Common myeloid progenitor, CD34-positive (primary cell): ENCODE measurements at regions not wholly inside any gene's neighbourhood (a gene's known extent, or its start where the extent isn't known, plus 50 kb on each side); places are given as distances from the start of the nearest gene placed in this dataset.
A peak's percentile ranks its signal among the peaks of the same experiment; 100 is the strongest.
"Not testable (repeated sequence)": the region's sequence is repeated elsewhere in the genome, so short reads cannot be mapped to it uniquely, and the experiment has no call there.

Source experiments
- CTCF ChIA-PET: fragments of 350-600 bp; sonication (Branson Sonifier 250); formaldehyde crosslinking; loops from one replicate; lab custom pipeline; 2021; ENCODE audit warnings: antibody characterized with exemption; lab: Charles Lee
- POLR2A ChIA-PET: fragments of 350-600 bp; sonication (Branson Sonifier 250); formaldehyde crosslinking; loops from one replicate; lab custom pipeline; 2021; ENCODE audit warnings: antibody characterized with exemption; lab: Charles Lee
- DNase-seq, 3 donors: peaks; one replicate each; pipeline versions ENCODE4 v3.0.0 to v3.0.0-alpha.2; 2013
- H3K27ac ChIP-seq, 2 experiments: 1 replicate in 1 of 2; 2 replicates in 1 of 2; pipeline ENCODE4 v1.7.0; 2013; ENCODE audit warnings: inconsistent platforms in 2 of 2, low read length in 2 of 2, mild to moderate bottlenecking in 2 of 2, low read depth in 1 of 2, moderate library complexity in 1 of 2; ENCODE audit not compliant: severe bottlenecking in 2 of 2, insufficient read depth in 1 of 2, poor library complexity in 1 of 2
- H3K27me3 ChIP-seq, 5 experiments: replicated peaks in 2 of 5; 1 replicate in 3 of 5; 2 replicates in 2 of 5; pipeline versions ENCODE4 v1.6.1 to v1.7.0; 2013; ENCODE audit warnings: low read length in 4 of 5, mild to moderate bottlenecking in 2 of 5, moderate library complexity in 2 of 5, inconsistent platforms in 1 of 5; ENCODE audit not compliant: insufficient read depth in 5 of 5, control insufficient read depth in 4 of 5
- H3K36me3 ChIP-seq, 4 experiments: 1 replicate in 2 of 4; 2 replicates in 2 of 4; pipeline versions ENCODE4 v1.6.1 to v1.7.0; 2013; ENCODE audit warnings: low read length in 3 of 4, control low read depth in 1 of 4, mild to moderate bottlenecking in 1 of 4; ENCODE audit not compliant: control insufficient read depth in 4 of 4, insufficient read depth in 4 of 4
- H3K4me1 ChIP-seq, 4 experiments: 1 replicate in 3 of 4; 2 replicates in 1 of 4; pipeline versions ENCODE4 v1.6.1 to v1.7.1; 2013; ENCODE audit warnings: low read length in 3 of 4, mild to moderate bottlenecking in 3 of 4, control low read depth in 1 of 4, inconsistent platforms in 1 of 4, moderate library complexity in 1 of 4; ENCODE audit not compliant: control insufficient read depth in 4 of 4, insufficient read depth in 4 of 4; ENCODE audit errors: control extremely low read depth in 1 of 4
- H3K4me3 ChIP-seq, 7 experiments: 1 replicate in 4 of 7; 2 replicates in 3 of 7; pipeline versions ENCODE4 v1.5.1 to v1.7.0; 2013; ENCODE audit warnings: mild to moderate bottlenecking in 7 of 7, low read length in 6 of 7, moderate library complexity in 6 of 7, inconsistent platforms in 2 of 7, low read depth in 2 of 7, control low read depth in 1 of 7; ENCODE audit not compliant: insufficient read depth in 4 of 7, control insufficient read depth in 1 of 7; ENCODE audit errors: extremely low read depth in 1 of 7
- H3K9me3 ChIP-seq, 5 experiments: 1 replicate in 4 of 5; 2 replicates in 1 of 5; pipeline versions ENCODE4 v1.6.1 to v1.7.1; 2013; ENCODE audit warnings: low read length in 4 of 5, mild to moderate bottlenecking in 2 of 5, inconsistent platforms in 1 of 5, low read depth in 1 of 5, moderate library complexity in 1 of 5; ENCODE audit not compliant: control insufficient read depth in 4 of 5, insufficient read depth in 2 of 5; ENCODE audit errors: control extremely low read depth in 1 of 5
- WGBS: methylation state at CpG from one replicate; pipeline ENCODE4 v1.1.5; 2013; ENCODE audit not compliant: insufficient coverage; 5-methylcytosine and 5-hydroxymethylcytosine counted together

DNA sequence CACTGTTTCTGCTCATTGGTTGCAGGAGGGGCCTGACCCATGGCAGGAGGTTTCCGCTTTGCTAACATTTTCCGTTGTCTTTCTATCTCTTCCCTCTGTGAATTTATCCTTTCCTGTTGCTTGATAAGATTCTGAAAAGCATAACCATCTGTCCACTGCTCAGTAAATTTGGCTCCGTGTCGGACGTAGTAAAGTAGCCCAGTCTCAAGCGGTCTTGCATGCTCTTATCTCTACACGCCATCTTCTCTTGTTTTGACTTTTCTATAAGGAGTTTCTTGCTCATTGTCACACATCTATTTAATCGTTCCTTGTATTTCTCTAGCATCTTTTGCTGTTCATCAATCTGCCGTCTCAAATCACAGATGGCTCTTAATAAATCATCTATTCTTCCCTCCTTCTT lies 216.3 kb upstream of the CCL2 start:
- POLR2A ChIA-PET, H3K36me3 ChIP-seq, H3K27ac ChIP-seq, H3K9me3 ChIP-seq, H3K4me1 ChIP-seq, DNase-seq, CTCF ChIA-PET, H3K4me3 ChIP-seq: not testable (repeated sequence)
- 97% methylated on average over 8 of the region's 9 CpGs for WGBS
- peaks cover 0 to 15% (median 9%) of the 10 kb centered on the region in 5 experiments for H3K27me3 ChIP-seq

DNA sequence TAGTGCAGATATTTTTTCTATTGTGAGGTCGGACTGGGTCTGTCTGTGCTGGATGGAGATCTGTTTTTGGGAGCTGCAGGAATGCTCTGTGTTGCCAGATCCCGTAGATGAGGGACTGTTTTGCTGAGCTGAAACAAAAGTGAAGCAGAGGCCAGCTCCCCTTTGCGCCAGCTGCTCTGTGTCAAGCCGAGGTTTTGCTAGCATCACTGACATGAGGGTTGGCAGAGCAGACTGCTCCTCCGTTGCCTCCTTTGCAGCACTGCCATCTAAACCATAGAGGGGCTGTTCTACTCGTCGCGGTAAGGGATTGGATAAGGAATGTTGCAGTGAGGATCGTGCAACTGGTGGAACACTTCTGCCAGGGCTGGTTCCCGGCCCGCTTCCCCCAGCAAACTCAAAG lies 215.9 kb upstream of the CCL2 start:
- H3K27me3 ChIP-seq, result peaks cover 0 to 15% (median 9%) of the 10 kb centered on the region in 5 experiments
- H3K4me1 ChIP-seq, POLR2A ChIA-PET, H3K4me3 ChIP-seq, CTCF ChIA-PET, H3K36me3 ChIP-seq, DNase-seq, H3K27ac ChIP-seq, H3K9me3 ChIP-seq: not testable (repeated sequence)
- WGBS, result 100% methylated on average over 4 of the region's 11 CpGs

DNA sequence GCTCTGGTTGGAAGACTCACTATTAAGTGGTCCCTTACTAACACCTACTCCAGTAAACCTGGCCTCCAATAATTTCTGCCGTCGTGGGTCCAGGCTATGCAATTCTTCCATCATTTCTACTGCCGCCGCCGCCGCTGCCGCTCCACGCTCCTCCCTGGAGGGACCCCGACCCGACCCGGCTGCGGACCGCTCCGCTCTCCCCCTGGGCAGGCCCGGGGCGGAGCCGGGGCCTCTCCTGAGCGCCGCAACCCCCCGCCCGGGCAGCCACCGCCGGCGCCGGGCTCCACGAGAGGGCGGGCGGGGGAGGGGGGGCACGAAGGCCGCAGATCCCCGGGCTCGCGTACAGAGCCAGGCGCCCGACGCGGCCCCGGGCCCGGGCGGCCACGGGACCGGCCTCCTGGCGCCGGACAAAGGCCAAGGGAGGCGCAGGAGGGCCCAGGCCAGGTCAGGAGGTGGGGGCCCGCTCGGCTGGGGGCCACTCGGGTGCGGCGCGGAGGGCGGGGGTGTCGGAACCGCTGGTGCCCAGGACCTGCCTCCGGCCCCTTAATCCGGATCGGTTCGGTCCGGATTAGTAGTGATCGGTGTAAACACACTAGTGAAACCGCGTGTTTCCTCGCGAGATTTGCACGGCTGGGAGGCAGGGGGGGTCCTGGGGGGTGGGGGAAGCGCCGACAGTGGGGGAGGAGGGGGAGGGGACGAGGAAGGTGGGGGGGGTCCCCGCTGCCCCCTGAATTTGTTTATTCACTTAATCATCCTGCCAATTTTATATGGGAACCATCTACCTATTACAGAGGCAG lies 215.1 kb upstream of the CCL2 start:
- WGBS, result 53% methylated on average over 12 of the region's 69 CpGs
- CTCF ChIA-PET, H3K9me3 ChIP-seq, H3K4me1 ChIP-seq, POLR2A ChIA-PET, H3K36me3 ChIP-seq, H3K27ac ChIP-seq, H3K4me3 ChIP-seq: not testable (repeated sequence)
- peaks cover 0 to 15% (median 9%) of the 10 kb centered on the region in 5 experiments for H3K27me3 ChIP-seq
- DNase-seq, result peak; percentile 14 to 50 (median 37)

DNA sequence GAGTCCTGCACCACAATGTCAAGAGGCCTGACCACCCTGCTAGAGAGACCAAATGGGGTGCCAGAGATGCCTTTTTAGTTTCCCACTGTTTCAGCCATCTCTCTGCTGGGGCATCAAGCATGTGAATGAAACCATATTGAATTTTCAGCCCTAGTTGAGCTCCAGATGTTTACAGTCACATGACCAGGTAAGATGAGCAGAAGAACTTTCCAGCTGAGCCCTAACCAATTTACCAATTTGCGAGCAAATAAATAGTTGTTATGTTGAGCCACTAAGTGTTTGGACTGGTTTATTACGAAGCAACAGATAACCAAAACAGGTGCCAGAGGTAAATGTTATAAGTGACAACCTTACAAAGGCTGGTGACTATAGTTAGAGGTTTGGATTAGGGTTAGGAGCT lies 209.1 kb upstream of the CCL2 start:
- H3K9me3 ChIP-seq, result peaks cover 0 to 6% (median 2%) of the 10 kb centered on the region in 5 experiments
- no peaks in the 10 kb centered on the region for H3K4me1 ChIP-seq
- 100% methylated on average over 1 of the region's 2 CpGs for WGBS
- POLR2A ChIA-PET, result no interaction called here
- CTCF ChIA-PET, result no interaction called here
- H3K27me3 ChIP-seq, result peaks cover 0 to 13% (median 9%) of the 10 kb centered on the region in 5 experiments
- H3K4me3 ChIP-seq, result no peak overlapping the region
- DNase-seq, result no peak
- no peaks in the 10 kb centered on the region for H3K36me3 ChIP-seq
- no peak overlapping the region for H3K27ac ChIP-seq

DNA sequence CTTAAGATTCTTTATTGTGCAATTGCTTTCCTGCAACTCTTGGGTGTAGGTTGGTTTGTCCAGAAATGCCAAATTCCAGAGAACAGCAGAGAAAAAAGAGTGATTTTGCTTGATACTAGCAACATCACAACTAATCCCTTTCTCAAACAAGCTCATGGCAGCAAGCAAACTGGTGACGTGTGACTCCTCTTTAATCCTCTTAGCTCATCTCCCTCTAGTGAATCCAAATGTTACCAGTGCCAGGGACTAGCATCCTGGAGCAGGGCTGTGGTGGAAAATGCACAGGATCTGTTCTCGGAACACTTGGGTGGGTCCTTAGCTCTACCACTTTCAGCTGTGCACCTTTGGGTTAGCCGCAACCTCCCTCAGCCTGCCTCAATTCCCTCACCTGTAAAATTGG lies 204.0 kb upstream of the CCL2 start:
- H3K4me1 ChIP-seq, result no peaks in the 10 kb centered on the region
- H3K27ac ChIP-seq, result no peak overlapping the region
- H3K4me3 ChIP-seq, result no peak overlapping the region
- ChIA-PET POLR2A (no interaction called here), CTCF (no interaction called here)
- H3K9me3 ChIP-seq, result peaks cover 0 to 2% (median 0%) of the 10 kb centered on the region in 5 experiments
- H3K36me3 ChIP-seq, result no peaks in the 10 kb centered on the region
- DNase-seq, result no peak
- 83% methylated on average over 2 of the region's 3 CpGs for WGBS
- H3K27me3 ChIP-seq, result peaks cover 0 to 7% (median 2%) of the 10 kb centered on the region in 5 experiments

DNA sequence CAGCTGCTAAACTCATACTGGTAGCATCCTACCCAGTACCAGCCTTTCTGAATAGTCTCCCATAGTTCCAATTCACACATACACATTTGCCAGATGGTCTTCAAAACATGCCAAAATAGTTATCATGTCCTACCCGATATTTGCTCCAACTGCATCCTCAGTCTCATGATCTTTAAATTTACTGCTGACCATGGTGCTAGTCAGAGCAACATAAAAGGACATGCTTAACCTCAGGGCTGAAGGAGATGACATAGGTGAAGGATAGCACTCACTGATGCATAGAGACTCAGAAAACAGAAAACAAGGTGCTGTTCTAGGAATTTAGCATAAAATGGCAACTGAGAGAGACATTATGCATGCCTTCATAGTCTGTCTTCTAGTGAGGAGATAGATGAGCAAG lies 200.6 kb upstream of the CCL2 start:
- Histone ChIP-seq H3K27me3 (peaks cover 0 to 5% (median 2%) of the 10 kb centered on the region in 5 experiments), H3K4me3 (no peak overlapping the region), H3K4me1 (no peaks in the 10 kb centered on the region), H3K9me3 (peaks cover 0 to 5% (median 2%) of the 10 kb centered on the region in 5 experiments), H3K27ac (no peak overlapping the region), H3K36me3 (no peaks in the 10 kb centered on the region)
- ChIA-PET POLR2A (no interaction called here), CTCF (no interaction called here)
- DNase-seq, result no peak
- no CpG with 5 or more reads among the region's 1 CpG for WGBS

DNA sequence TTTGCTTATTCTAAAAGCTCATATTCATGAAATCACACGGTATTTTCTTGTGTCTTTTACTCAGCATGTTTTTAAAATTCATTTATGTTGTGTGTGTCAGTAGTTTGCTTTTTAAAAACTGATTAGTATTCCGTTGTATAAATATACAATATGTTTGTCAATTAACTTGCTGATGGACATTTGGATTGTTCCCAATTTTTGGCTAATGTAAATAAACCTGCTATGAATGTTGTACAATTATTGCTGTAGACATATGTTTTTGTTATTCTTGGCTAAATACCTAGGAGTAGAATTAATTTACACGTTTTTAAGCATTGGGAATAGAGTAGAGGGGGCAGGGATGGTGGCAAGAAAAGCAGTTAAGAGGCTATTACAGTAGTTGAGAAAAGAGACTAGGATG lies 199.5 kb upstream of the CCL2 start:
- Histone ChIP-seq H3K36me3 (no peaks in the 10 kb centered on the region), H3K27me3 (peaks cover 0 to 5% (median 3%) of the 10 kb centered on the region in 5 experiments), H3K27ac (no peak overlapping the region), H3K4me3 (no peak overlapping the region), H3K4me1 (no peaks in the 10 kb centered on the region), H3K9me3 (peaks cover 0 to 6% (median 2%) of the 10 kb centered on the region in 5 experiments)
- POLR2A ChIA-PET, result no interaction called here
- DNase-seq, result no peak
- CTCF ChIA-PET, result no interaction called here
- WGBS, result 58% methylated on average over 1 of the region's 3 CpGs
